H9 (cell line): ENCODE measurements at regions not wholly inside any gene's neighbourhood (a gene's known extent, or its start where the extent isn't known, plus 50 kb on each side); places are given as distances from the start of the nearest gene placed in this dataset.
"Not testable (repeated sequence)": the region's sequence is repeated elsewhere in the genome, so short reads cannot be mapped to it uniquely, and the experiment has no call there.

ENCODE experiments used
- DNase-seq: peaks from one replicate; pipeline ENCODE4 v3.0.0-alpha.2; 2017
- H2AFZ ChIP-seq: one replicate; pipeline ENCODE4 v1.6.1; 2013; ENCODE audit warnings: mild to moderate bottlenecking, low read length, control low read depth, moderate library complexity
- H2AK5ac ChIP-seq: 2 replicates; pipeline ENCODE4 v1.6.1; 2013; ENCODE audit warnings: low read length, control low read depth, mixed read lengths; ENCODE audit not compliant: insufficient read length
- H2BK120ac ChIP-seq: one replicate; pipeline ENCODE4 v1.6.1; 2013; ENCODE audit warnings: low read depth, mild to moderate bottlenecking, low read length, control low read depth, inconsistent platforms; ENCODE audit not compliant: poor library complexity, severe bottlenecking
- H2BK12ac ChIP-seq: 2 replicates; pipeline ENCODE4 v1.6.1; 2013; ENCODE audit warnings: low read length, control low read depth, mixed read lengths, low read depth; ENCODE audit not compliant: insufficient read length
- H2BK15ac ChIP-seq: 2 replicates; pipeline ENCODE4 v1.6.1; 2013; ENCODE audit warnings: low read depth, low read length, control low read depth
- H2BK20ac ChIP-seq: one replicate; pipeline ENCODE4 v1.6.1; 2013; ENCODE audit warnings: low read depth, mild to moderate bottlenecking, low read length, control low read depth, inconsistent platforms; ENCODE audit not compliant: poor library complexity, severe bottlenecking
- H2BK5ac ChIP-seq: 2 replicates; pipeline ENCODE4 v1.6.1; 2013; ENCODE audit warnings: low read length, control low read depth, mixed read lengths; ENCODE audit not compliant: insufficient read length
- H3K14ac ChIP-seq: 2 replicates; pipeline ENCODE4 v1.6.1; 2013; ENCODE audit warnings: low read length, control low read depth; ENCODE audit not compliant: insufficient read depth
- H3K18ac ChIP-seq: 2 replicates; pipeline ENCODE4 v1.6.1; 2013; ENCODE audit warnings: low read depth, mild to moderate bottlenecking, mixed read lengths, low read length, control low read depth; ENCODE audit not compliant: insufficient read length
- H3K23ac ChIP-seq: 2 replicates; pipeline ENCODE4 v1.6.1; 2013; ENCODE audit warnings: low read length, control low read depth, mixed read lengths, low read depth; ENCODE audit not compliant: insufficient read length
- H3K23me2 ChIP-seq: 2 replicates; pipeline ENCODE4 v1.6.1; 2013; ENCODE audit warnings: low read depth, mild to moderate bottlenecking, mixed read lengths, low read length, control low read depth; ENCODE audit not compliant: insufficient read length, poor library complexity, severe bottlenecking
- H3K27ac ChIP-seq: 2 replicates; pipeline ENCODE4 v1.5.1; 2013; ENCODE audit warnings: low read length, control low read depth, mixed read lengths, low read depth; ENCODE audit not compliant: insufficient read length
- H3K27me3 ChIP-seq: 2 replicates; pipeline ENCODE4 v1.6.1; 2013; ENCODE audit warnings: low read length, control low read depth, inconsistent platforms; ENCODE audit not compliant: insufficient read depth
- H3K4ac ChIP-seq: 2 replicates; pipeline ENCODE4 v1.6.1; 2013; ENCODE audit warnings: low read depth, mild to moderate bottlenecking, control low read depth, inconsistent platforms, low read length, moderate library complexity
- H3K4me1 ChIP-seq: 2 replicates; pipeline ENCODE4 v1.6.1; 2013; ENCODE audit warnings: low read length, control low read depth, inconsistent platforms; ENCODE audit not compliant: insufficient read depth
- H3K4me2 ChIP-seq: 2 replicates; pipeline ENCODE4 v1.6.1; 2013; ENCODE audit warnings: low read length, control low read depth, mixed read lengths; ENCODE audit not compliant: insufficient read length, insufficient read depth
- H3K56ac ChIP-seq: 2 replicates; pipeline ENCODE4 v1.6.1; 2013; ENCODE audit warnings: low read depth, mild to moderate bottlenecking, mixed read lengths, low read length, control low read depth; ENCODE audit not compliant: insufficient read length
- H3K79me1 ChIP-seq: 2 replicates; pipeline ENCODE4 v1.6.1; 2013; ENCODE audit warnings: low read depth, mild to moderate bottlenecking, moderate library complexity, low read length, control low read depth, inconsistent platforms; ENCODE audit not compliant: insufficient read depth, poor library complexity, severe bottlenecking
- H3K79me2 ChIP-seq: 2 replicates; pipeline ENCODE4 v1.6.1; 2013; ENCODE audit warnings: low read length, control low read depth, inconsistent platforms; ENCODE audit not compliant: insufficient read depth
- H3K9ac ChIP-seq: 2 replicates; pipeline ENCODE4 v1.6.1; 2013; ENCODE audit warnings: low read length, control low read depth, mixed read lengths; ENCODE audit not compliant: insufficient read length; ENCODE audit errors: extremely low read depth
- H3K9me3 ChIP-seq: one replicate; pipeline ENCODE4 v1.6.1; 2013; ENCODE audit warnings: low read depth, low read length, inconsistent platforms; ENCODE audit not compliant: control insufficient read depth
- H3T11ph ChIP-seq: one replicate; pipeline ENCODE4 v1.6.1; 2013; ENCODE audit warnings: mild to moderate bottlenecking, low read length, control low read depth, inconsistent platforms
- H4K20me1 ChIP-seq: one replicate; pipeline ENCODE4 v1.6.1; 2013; ENCODE audit not compliant: control insufficient read depth, insufficient read length, insufficient read depth
- H4K5ac ChIP-seq: 2 replicates; pipeline ENCODE4 v1.6.1; 2013; ENCODE audit warnings: low read depth, mild to moderate bottlenecking, mixed read lengths, low read length, control low read depth; ENCODE audit not compliant: insufficient read length
- H4K8ac ChIP-seq: replicated peaks from 2 replicates; pipeline ENCODE4 v1.6.1; 2013; ENCODE audit warnings: low read length, control low read depth, mixed read lengths, low read depth; ENCODE audit not compliant: insufficient read length
- H4K91ac ChIP-seq: 2 replicates; pipeline ENCODE4 v1.6.1; 2013; ENCODE audit warnings: low read depth, mild to moderate bottlenecking, moderate library complexity, mixed read lengths, low read length, control low read depth; ENCODE audit not compliant: insufficient read length
- H3K27ac Mint-ChIP-seq, 3 experiments: 2 replicates in 2 of 3; 3 replicates in 1 of 3; pipeline ENCODE4 v1.8.0; 2020 to 2021; ENCODE audit warnings: mixed read lengths in 3 of 3, mild to moderate bottlenecking in 1 of 3, moderate library complexity in 1 of 3
- H3K27me3 Mint-ChIP-seq: 2 replicates; pipeline ENCODE4 v1.8.0; 2021; ENCODE audit warnings: low read depth, mild to moderate bottlenecking, moderate library complexity, mixed read lengths
- H3K36me3 Mint-ChIP-seq, 3 experiments: 2 replicates in 2 of 3; 3 replicates in 1 of 3; pipeline ENCODE4 v1.8.0; 2020 to 2021; ENCODE audit warnings: low read depth in 3 of 3, mixed read lengths in 3 of 3; ENCODE audit not compliant: insufficient read depth in 1 of 3
- H3K4me1 Mint-ChIP-seq, 2 experiments: 2 replicates each; pipeline ENCODE4 v1.8.0; 2020; ENCODE audit warnings: mixed read lengths in 2 of 2
- H3K4me3 Mint-ChIP-seq, 2 experiments: 2 replicates in 1 of 2; 3 replicates in 1 of 2; pipeline ENCODE4 v1.8.0; 2020 to 2021; ENCODE audit warnings: mild to moderate bottlenecking in 2 of 2, mixed read lengths in 2 of 2, moderate library complexity in 1 of 2
- H3K9me3 Mint-ChIP-seq, 2 experiments: 2 replicates in 1 of 2; 3 replicates in 1 of 2; pipeline ENCODE4 v1.8.0; 2020; ENCODE audit warnings: mild to moderate bottlenecking in 2 of 2, mixed read lengths in 2 of 2, moderate library complexity in 1 of 2
- whole genome bisulfite sequencing: extraction: QIAGEN DNeasy Blood & Tissue Kit; methylation state at CpG from one replicate; pipeline ENCODE4 v1.1.7; 2013; ENCODE audit warnings: missing lambda C conversion rate, low lambda C conversion rate, mixed read lengths; ENCODE audit not compliant: insufficient read length; ENCODE audit errors: extremely low coverage; 5-methylcytosine and 5-hydroxymethylcytosine counted together
- TF ChIP-seq, protein P1 (sequence below): fragments of 200-600 bp; sonication (generic); conservative IDR thresholded peaks from 3 replicates; pipeline ENCODE4 v1.8.0; 2021; ENCODE audit warnings: antibody characterized with exemption, mild to moderate bottlenecking

- no peaks in the 10 kb centered on the region for H3K27me3 ChIP-seq
- TF ChIP-seq, protein P1, sequence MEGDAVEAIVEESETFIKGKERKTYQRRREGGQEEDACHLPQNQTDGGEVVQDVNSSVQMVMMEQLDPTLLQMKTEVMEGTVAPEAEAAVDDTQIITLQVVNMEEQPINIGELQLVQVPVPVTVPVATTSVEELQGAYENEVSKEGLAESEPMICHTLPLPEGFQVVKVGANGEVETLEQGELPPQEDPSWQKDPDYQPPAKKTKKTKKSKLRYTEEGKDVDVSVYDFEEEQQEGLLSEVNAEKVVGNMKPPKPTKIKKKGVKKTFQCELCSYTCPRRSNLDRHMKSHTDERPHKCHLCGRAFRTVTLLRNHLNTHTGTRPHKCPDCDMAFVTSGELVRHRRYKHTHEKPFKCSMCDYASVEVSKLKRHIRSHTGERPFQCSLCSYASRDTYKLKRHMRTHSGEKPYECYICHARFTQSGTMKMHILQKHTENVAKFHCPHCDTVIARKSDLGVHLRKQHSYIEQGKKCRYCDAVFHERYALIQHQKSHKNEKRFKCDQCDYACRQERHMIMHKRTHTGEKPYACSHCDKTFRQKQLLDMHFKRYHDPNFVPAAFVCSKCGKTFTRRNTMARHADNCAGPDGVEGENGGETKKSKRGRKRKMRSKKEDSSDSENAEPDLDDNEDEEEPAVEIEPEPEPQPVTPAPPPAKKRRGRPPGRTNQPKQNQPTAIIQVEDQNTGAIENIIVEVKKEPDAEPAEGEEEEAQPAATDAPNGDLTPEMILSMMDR, result no peak
- no peak overlapping the region for H2AFZ ChIP-seq
- H4K8ac ChIP-seq, result no peak overlapping the region
- Mint-ChIP-seq H3K36me3 (peaks cover 3 to 21% (median 14%) of the 10 kb centered on the region in 3 experiments; a peak in 5 of 7 replicates), H3K4me3 (no peak overlapping the region), H3K4me1 (no peaks in the 10 kb centered on the region), H3K9me3 (peaks cover 16% of the 10 kb centered on the region in 2 experiments; a peak in 4 of 5 replicates), H3K27ac (no peak overlapping the region), H3K27me3 (no peaks in the 10 kb centered on the region)
- H3K14ac ChIP-seq, result no peak overlapping the region
- no peak overlapping the region for H3K56ac ChIP-seq
- no peak overlapping the region for H3K4ac ChIP-seq
- no peaks in the 10 kb centered on the region for H3K79me2 ChIP-seq
- no peak overlapping the region for H3K4me2 ChIP-seq
- no peak overlapping the region for H4K91ac ChIP-seq
- H2AK5ac ChIP-seq, result no peak overlapping the region
- no CpG with 5 or more reads among the region's 2 CpGs for WGBS
- H2BK12ac ChIP-seq, result no peak overlapping the region
- H3T11ph ChIP-seq, result no peak overlapping the region
- no peak overlapping the region for H2BK15ac ChIP-seq
- no peak for DNase-seq
- no peak overlapping the region for H2BK5ac ChIP-seq
- no peak overlapping the region for H3K27ac ChIP-seq
- H3K79me1 ChIP-seq, result no peaks in the 10 kb centered on the region
- no peak overlapping the region for H4K5ac ChIP-seq
- H2BK20ac ChIP-seq, result no peak overlapping the region
- H3K9me3 ChIP-seq, result no peaks in the 10 kb centered on the region
- H4K20me1 ChIP-seq, result no peaks in the 10 kb centered on the region
- no peaks in the 10 kb centered on the region for H3K4me1 ChIP-seq
- no peak overlapping the region for H2BK120ac ChIP-seq
- no peak overlapping the region for H3K9ac ChIP-seq
- no peak overlapping the region for H3K23ac ChIP-seq
- no peaks in the 10 kb centered on the region for H3K23me2 ChIP-seq
- H3K18ac ChIP-seq, result no peak overlapping the region
These were observed 99.6 kb downstream of the CAPZA3 start for GRCh38 chr12:18837505-18837904.

DNA sequence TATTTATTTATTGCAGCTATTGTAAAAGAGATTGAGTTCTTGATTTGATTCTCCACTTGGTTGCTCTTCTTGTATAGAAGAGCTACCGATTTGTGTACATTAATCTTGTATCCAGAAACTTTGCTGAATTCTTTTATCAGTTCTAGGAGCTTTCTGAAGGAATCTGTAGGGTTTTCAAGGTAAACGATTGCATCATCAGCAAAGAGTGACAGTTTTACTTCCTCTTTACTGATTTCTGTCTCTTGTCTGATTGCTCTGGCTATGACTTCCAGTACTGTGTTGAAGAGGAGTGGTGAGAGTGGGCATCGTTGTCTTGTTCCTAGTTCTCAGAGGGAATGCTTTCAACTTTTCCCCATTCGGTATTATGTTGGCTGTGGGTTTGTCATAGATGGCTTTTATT, 103.1 kb downstream of the CAPZA3 start:
- WGBS, result no CpG with 5 or more reads among the region's 4 CpGs
- H3K79me2 ChIP-seq, H2AFZ ChIP-seq: not testable (repeated sequence)

More for the DNA sequence above, 103.1 kb downstream of the CAPZA3 start:
- not testable (repeated sequence) for H3K9ac ChIP-seq, H3K4me3 Mint-ChIP-seq, H2BK120ac ChIP-seq, H2AK5ac ChIP-seq, H3K27me3 Mint-ChIP-seq, H3K14ac ChIP-seq, H3K27me3 ChIP-seq, H4K5ac ChIP-seq, DNase-seq, H3T11ph ChIP-seq, H3K23ac ChIP-seq, H2BK20ac ChIP-seq, H3K9me3 ChIP-seq, H3K23me2 ChIP-seq, H2BK12ac ChIP-seq, H3K4me1 ChIP-seq, H3K4ac ChIP-seq, H4K20me1 ChIP-seq, H2BK5ac ChIP-seq, H3K56ac ChIP-seq, H3K27ac ChIP-seq, H3K4me2 ChIP-seq, H3K4me1 Mint-ChIP-seq, H4K91ac ChIP-seq, H2BK15ac ChIP-seq, H3K79me1 ChIP-seq, H3K18ac ChIP-seq, H4K8ac ChIP-seq
- peak overlapping the region in 1 of 3 experiments; percentile 37; a peak in 1 of 7 replicates for H3K27ac Mint-ChIP-seq
- H3K36me3 Mint-ChIP-seq, result peaks cover 3 to 21% (median 11%) of the 10 kb centered on the region in 3 experiments; a peak in 5 of 7 replicates
- peaks cover 12 to 13% of the 10 kb centered on the region in 2 experiments; a peak in 4 of 5 replicates for H3K9me3 Mint-ChIP-seq
